Pulmonary artery endothelial cell (primary cell): ENCODE measurements at regions not wholly inside any gene's neighbourhood (a gene's known extent, or its start where the extent isn't known, plus 50 kb on each side); places are given as distances from the start of the nearest gene placed in this dataset.
"Not testable (repeated sequence)": the region's sequence is repeated elsewhere in the genome, so short reads cannot be mapped to it uniquely, and the experiment has no call there.

Experiments
- DNase-seq: peaks from one replicate; pipeline ENCODE4 v3.0.0-alpha.2; 2011; ENCODE audit warnings: low read depth, low spot score

GRCh38 chr5:135158314-135158697, 124.3 kb upstream of the PITX1 start:
- DNase-seq, result no peak

GRCh38 chr5:135157421-135158313, 123.6 kb upstream of the PITX1 start:
- DNase-seq, result no peak

- DNase-seq, result no peak
Observed at GRCh38 chr5:135156715-135157404, 122.8 kb upstream of the PITX1 start.

- no peak for DNase-seq
Observed at GRCh38 chr5:135156337-135156714, 122.3 kb upstream of the PITX1 start.

GRCh38 chr5:135155616-135156214, 121.7 kb upstream of the PITX1 start:
- no peak for DNase-seq

GRCh38 chr5:135154961-135155360, 120.9 kb upstream of the PITX1 start:
- DNase-seq, result no peak

GRCh38 chr5:135154197-135154596, 120.2 kb upstream of the PITX1 start:
- no peak for DNase-seq

- DNase-seq, result no peak
Observed at GRCh38 chr5:135153661-135154060, 119.6 kb upstream of the PITX1 start.

- no peak for DNase-seq
Observed at GRCh38 chr5:135153259-135153658, 119.2 kb upstream of the PITX1 start.

- not testable (repeated sequence) for DNase-seq
Observed at GRCh38 chr5:135151660-135152059, 117.6 kb upstream of the PITX1 start.

GRCh38 chr5:135151256-135151655, 117.2 kb upstream of the PITX1 start:
- DNase-seq, result no peak

GRCh38 chr5:135150767-135151166, 116.7 kb upstream of the PITX1 start:
- no peak for DNase-seq

GRCh38 chr5:135149956-135150723, 116.1 kb upstream of the PITX1 start:
- no peak for DNase-seq

- DNase-seq, result no peak
Observed at GRCh38 chr5:135149229-135149955, 115.4 kb upstream of the PITX1 start.

- no peak for DNase-seq
Observed at GRCh38 chr5:135147294-135148090, 113.5 kb upstream of the PITX1 start.

- no peak for DNase-seq
Observed at GRCh38 chr5:135145985-135146384, 112.0 kb upstream of the PITX1 start.

- not testable (repeated sequence) for DNase-seq
Observed at GRCh38 chr5:135143682-135144081, 109.7 kb upstream of the PITX1 start.

GRCh38 chr5:135141303-135142268, 107.6 kb upstream of the PITX1 start:
- DNase-seq, result no peak
